ENCODE measurements at regions not wholly inside any gene's neighbourhood (a gene's known extent, or its start where the extent isn't known, plus 50 kb on each side); places are given as distances from the start of the nearest gene placed in this dataset.

GRCh38 chr13:53340505-53341143 lies 312.0 kb downstream of the OLFM4 start:
- no peak overlapping the region for H3K4me3 ChIP-seq
- H3K27ac ChIP-seq: no peak overlapping the region
- no peak for ATAC-seq (ENCODE audit: insufficient number of reproducible peaks, low FRiP score, low read depth)
- H3K36me3 ChIP-seq: no peaks in the 10 kb centered on the region
- H3K27me3 ChIP-seq (replicated peaks; ENCODE audit: insufficient read depth): no peaks in the 10 kb centered on the region
- no peak for TF ChIP-seq CTCF (IDR thresholded peaks at IDR 0.05)
- H3K4me1 ChIP-seq (ENCODE audit: control insufficient read depth in 1 of 2, low read depth in 2 of 2): no peaks in the 10 kb centered on the region
- no peaks in the 10 kb centered on the region for H3K9me3 ChIP-seq
- DNase-seq (ENCODE audit: low spot score): no peak

- DNase-seq (ENCODE audit: low spot score): no peak
- ATAC-seq (ENCODE audit: insufficient number of reproducible peaks, low FRiP score, low read depth): no peak
Observed at GRCh38 chr13:53341144-53341510, 312.5 kb downstream of the OLFM4 start.

GRCh38 chr13:53342623-53343360 lies 314.2 kb downstream of the OLFM4 start:
- DNase-seq (ENCODE audit: low spot score) (no peak), ATAC-seq (ENCODE audit: insufficient number of reproducible peaks, low FRiP score, low read depth) (no peak)
- Histone ChIP-seq H3K4me1 (ENCODE audit: control insufficient read depth in 1 of 2, low read depth in 2 of 2) (no peaks in the 10 kb centered on the region), H3K4me3 (no peak overlapping the region), H3K36me3 (no peaks in the 10 kb centered on the region), H3K27me3 (replicated peaks; ENCODE audit: insufficient read depth) (no peaks in the 10 kb centered on the region), H3K9me3 (no peaks in the 10 kb centered on the region), H3K27ac (no peak overlapping the region)
- TF ChIP-seq CTCF (IDR thresholded peaks at IDR 0.05): no peak

More at GRCh38 chr13:53341144-53341510, 312.5 kb downstream of the OLFM4 start:
- no peak overlapping the region for H3K27ac ChIP-seq
- no peak for TF ChIP-seq CTCF (IDR thresholded peaks at IDR 0.05)
- H3K36me3 ChIP-seq: no peaks in the 10 kb centered on the region
- no peak overlapping the region for H3K4me3 ChIP-seq
- H3K9me3 ChIP-seq: no peaks in the 10 kb centered on the region
- no peaks in the 10 kb centered on the region for H3K27me3 ChIP-seq (replicated peaks; ENCODE audit: insufficient read depth)
- no peaks in the 10 kb centered on the region for H3K4me1 ChIP-seq (ENCODE audit: control insufficient read depth in 1 of 2, low read depth in 2 of 2)

GRCh38 chr13:53343361-53343744 lies 314.7 kb downstream of the OLFM4 start:
- no peaks in the 10 kb centered on the region for H3K36me3 ChIP-seq
- H3K9me3 ChIP-seq: no peaks in the 10 kb centered on the region
- no peaks in the 10 kb centered on the region for H3K4me1 ChIP-seq (ENCODE audit: control insufficient read depth in 1 of 2, low read depth in 2 of 2)
- no peak overlapping the region for H3K27ac ChIP-seq
- ATAC-seq (ENCODE audit: insufficient number of reproducible peaks, low FRiP score, low read depth) (no peak), DNase-seq (ENCODE audit: low spot score) (no peak)
- no peaks in the 10 kb centered on the region for H3K27me3 ChIP-seq (replicated peaks; ENCODE audit: insufficient read depth)
- no peak for TF ChIP-seq CTCF (IDR thresholded peaks at IDR 0.05)
- no peak overlapping the region for H3K4me3 ChIP-seq

GRCh38 chr13:53351021-53351420 lies 322.4 kb downstream of the OLFM4 start:
- no peak for ATAC-seq (ENCODE audit: insufficient number of reproducible peaks, low FRiP score, low read depth)
- DNase-seq (ENCODE audit: low spot score): no peak
- Histone ChIP-seq H3K27ac (no peak overlapping the region), H3K36me3 (no peaks in the 10 kb centered on the region), H3K4me3 (no peak overlapping the region), H3K9me3 (no peaks in the 10 kb centered on the region), H3K27me3 (replicated peaks; ENCODE audit: insufficient read depth) (no peaks in the 10 kb centered on the region), H3K4me1 (ENCODE audit: control insufficient read depth in 1 of 2, low read depth in 2 of 2) (no peaks in the 10 kb centered on the region)
- no peak for TF ChIP-seq CTCF (IDR thresholded peaks at IDR 0.05)
